ENCODE measurements at regions not wholly inside any gene's neighbourhood (a gene's known extent, or its start where the extent isn't known, plus 50 kb on each side); places are given as distances from the start of the nearest gene placed in this dataset.

DNA sequence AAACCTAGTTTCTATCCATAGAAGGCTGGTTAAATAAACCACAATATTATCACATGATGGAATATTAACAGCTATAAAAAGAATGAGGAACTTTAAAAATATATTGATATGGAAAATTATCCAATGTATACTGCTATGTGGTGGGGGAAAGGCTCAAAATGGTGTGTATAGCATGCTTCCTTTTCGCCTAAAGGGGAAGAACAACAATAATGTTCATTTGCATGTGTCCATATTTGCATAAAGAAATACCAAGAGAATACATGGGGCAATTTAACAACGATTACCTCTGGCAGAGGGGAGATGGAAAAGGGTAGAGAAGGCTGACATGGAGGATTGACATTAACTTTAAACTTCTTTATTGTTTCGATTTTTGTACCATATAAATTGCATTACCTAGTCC lies 121.3 kb upstream of the PARP11 start:
- no peak for TF ChIP-seq POLR2AphosphoS5 (IDR thresholded peaks at IDR 0.05)
- no peak for TF ChIP-seq POLR2A (IDR thresholded peaks at IDR 0.05)
